ENCODE measurements at regions not wholly inside any gene's neighbourhood (a gene's known extent, or its start where the extent isn't known, plus 50 kb on each side); places are given as distances from the start of the nearest gene placed in this dataset.

DNA sequence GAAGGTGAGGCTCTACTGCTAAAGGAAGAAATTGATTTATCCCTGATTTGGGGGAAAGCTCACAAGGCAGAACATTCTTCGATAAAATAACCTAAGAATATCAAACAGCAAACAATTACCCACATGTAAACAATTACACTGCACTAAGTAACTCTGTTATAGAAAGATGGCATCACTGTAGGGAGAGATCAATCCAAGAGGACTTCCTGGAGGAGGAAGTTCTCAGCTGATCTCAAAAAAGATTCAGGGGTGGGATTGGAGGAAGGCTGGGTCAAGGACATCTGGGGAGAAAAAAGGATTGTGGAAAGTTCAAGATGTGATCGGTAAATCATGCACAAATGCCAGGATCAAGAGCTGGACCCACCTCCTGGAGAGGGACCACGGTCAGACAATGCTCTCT is 361.0 kb upstream of the SULF2 start:
- 81% methylated on average over 3 of the region's 3 CpGs for WGBS, 2 donors
- Histone ChIP-seq H3K27me3 (no peaks in the 10 kb centered on the region), H3K36me3 (replicated peaks in 1 of 2; ENCODE audit: insufficient read depth in 1 of 2, low read depth in 2 of 2) (no peaks in the 10 kb centered on the region), H3K9me3 (no peaks in the 10 kb centered on the region), H3K4me1 (no peaks in the 10 kb centered on the region), H3K27ac (no peak overlapping the region), H3K4me3 (no peak overlapping the region)
- ATAC-seq = no peak
- no peak for DNase-seq
- no peak for TF ChIP-seq POLR2A (IDR thresholded peaks at IDR 0.05)
- TF ChIP-seq, protein P1, sequence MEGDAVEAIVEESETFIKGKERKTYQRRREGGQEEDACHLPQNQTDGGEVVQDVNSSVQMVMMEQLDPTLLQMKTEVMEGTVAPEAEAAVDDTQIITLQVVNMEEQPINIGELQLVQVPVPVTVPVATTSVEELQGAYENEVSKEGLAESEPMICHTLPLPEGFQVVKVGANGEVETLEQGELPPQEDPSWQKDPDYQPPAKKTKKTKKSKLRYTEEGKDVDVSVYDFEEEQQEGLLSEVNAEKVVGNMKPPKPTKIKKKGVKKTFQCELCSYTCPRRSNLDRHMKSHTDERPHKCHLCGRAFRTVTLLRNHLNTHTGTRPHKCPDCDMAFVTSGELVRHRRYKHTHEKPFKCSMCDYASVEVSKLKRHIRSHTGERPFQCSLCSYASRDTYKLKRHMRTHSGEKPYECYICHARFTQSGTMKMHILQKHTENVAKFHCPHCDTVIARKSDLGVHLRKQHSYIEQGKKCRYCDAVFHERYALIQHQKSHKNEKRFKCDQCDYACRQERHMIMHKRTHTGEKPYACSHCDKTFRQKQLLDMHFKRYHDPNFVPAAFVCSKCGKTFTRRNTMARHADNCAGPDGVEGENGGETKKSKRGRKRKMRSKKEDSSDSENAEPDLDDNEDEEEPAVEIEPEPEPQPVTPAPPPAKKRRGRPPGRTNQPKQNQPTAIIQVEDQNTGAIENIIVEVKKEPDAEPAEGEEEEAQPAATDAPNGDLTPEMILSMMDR (IDR thresholded peaks at IDR 0.05) = no peak
- intact Hi-C loops (cut with DNase I) = no loop called here

DNA sequence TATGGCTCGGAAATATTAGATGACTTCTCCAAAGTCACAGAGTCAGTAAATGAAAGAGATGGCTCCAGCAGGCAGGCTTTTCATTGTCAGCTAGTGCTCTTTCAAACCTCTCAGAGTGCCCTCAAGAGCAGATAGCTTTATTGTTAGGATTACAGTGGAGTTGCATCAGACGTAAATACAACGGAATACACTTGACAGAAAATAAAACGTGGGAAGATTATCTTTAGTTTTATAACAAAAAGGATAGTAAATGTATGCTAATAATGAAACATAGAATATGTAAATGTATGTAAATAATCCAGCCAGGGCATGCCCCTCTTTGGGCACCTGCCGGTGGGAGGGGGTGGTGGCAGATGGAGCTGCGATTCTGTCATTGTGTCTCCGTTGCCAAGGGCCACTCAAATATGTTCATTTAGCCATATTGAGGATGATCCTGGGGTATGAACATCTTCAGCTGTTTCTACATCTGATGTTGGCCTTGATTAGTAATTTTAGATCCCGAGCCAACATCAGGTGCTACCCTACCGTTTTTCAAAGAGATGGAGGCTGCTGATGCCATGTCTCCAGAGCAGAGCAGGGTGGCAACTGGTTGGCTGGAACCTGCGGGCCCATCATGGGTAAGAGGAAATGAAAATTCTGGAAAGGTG is 358.3 kb upstream of the SULF2 start:
- no peaks in the 10 kb centered on the region for H3K4me1 ChIP-seq
- H3K36me3 ChIP-seq (replicated peaks in 1 of 2; ENCODE audit: insufficient read depth in 1 of 2, low read depth in 2 of 2) = no peaks in the 10 kb centered on the region
- H3K9me3 ChIP-seq = no peaks in the 10 kb centered on the region
- TF ChIP-seq, protein P1 (IDR thresholded peaks at IDR 0.05) = no peak
- TF ChIP-seq POLR2A (IDR thresholded peaks at IDR 0.05) = no peak
- 58 to 61% methylated on average over 10 of the region's 10 CpGs for WGBS, 2 donors
- no peak overlapping the region for H3K27ac ChIP-seq
- ATAC-seq (no peak), DNase-seq (no peak)
- H3K27me3 ChIP-seq = no peaks in the 10 kb centered on the region
- intact Hi-C loops (cut with DNase I) = no loop called here
- H3K4me3 ChIP-seq = no peak overlapping the region

DNA sequence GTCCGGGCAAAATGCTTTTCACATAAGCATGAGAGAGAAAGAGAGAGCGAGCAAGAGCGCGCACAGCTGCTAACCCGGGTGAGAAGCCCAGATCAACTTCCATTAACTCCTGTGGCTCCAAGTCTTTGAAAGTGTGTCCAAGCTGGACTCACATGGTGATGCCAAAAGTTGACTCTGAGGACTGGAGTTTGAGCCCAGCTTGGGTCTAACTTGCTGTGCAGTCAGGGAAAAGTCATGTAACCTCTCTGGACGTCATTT is 357.2 kb upstream of the SULF2 start:
- TF ChIP-seq, protein P1 (IDR thresholded peaks at IDR 0.05) = no peak
- TF ChIP-seq POLR2A (IDR thresholded peaks at IDR 0.05) = no peak
- Histone ChIP-seq H3K27me3 (no peaks in the 10 kb centered on the region), H3K4me1 (no peaks in the 10 kb centered on the region), H3K4me3 (no peak overlapping the region), H3K27ac (no peak overlapping the region), H3K36me3 (replicated peaks in 1 of 2; ENCODE audit: insufficient read depth in 1 of 2, low read depth in 2 of 2) (no peaks in the 10 kb centered on the region), H3K9me3 (no peaks in the 10 kb centered on the region)
- ATAC-seq (no peak), DNase-seq (no peak)
- intact Hi-C loops (cut with DNase I) = no loop called here
- WGBS, 2 donors = 30 to 31% methylated on average over 6 of the region's 6 CpGs

DNA sequence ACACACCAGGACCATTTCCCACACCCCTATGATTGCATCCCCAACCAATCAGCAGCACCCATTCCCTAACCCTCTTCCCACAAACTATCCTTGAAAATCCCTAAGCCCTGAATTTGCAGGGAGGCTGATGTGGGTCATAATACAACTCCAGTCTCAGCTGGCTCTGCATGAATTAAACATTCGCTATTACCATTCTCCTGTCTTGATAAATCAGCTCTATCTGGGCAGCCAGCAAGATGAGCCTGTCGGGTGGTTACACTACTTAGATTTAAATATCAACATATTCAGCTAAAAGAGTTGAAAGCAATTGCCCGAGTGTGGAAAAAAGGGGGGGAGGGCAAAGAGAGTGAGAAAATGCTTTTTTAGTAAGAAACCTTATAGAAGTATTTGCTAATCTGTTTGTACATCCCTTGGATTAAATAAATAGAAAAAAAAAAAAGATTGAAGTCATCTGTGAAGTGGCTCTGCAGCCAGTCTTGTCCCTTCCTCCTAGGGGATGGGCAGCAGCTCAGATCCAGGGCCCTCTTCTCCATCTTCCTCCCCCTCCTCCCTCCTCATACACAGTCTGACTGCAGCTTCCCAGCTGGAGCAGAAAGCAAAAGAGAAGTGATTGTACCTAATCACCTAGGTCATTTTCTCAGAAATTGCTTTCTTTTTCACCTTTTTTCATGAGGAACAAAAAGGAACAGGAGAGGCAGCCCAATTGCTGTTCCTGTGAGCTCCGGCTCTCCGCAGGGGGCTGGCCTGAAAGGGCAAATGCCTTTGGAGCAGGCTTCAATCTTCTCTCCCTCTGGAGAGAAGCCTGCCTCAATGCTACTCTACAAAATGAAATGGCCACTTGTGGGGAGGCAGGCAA is 356.6 kb upstream of the SULF2 start:
- Histone ChIP-seq H3K4me1 (no peaks in the 10 kb centered on the region), H3K36me3 (replicated peaks in 1 of 2; ENCODE audit: insufficient read depth in 1 of 2, low read depth in 2 of 2) (no peaks in the 10 kb centered on the region), H3K9me3 (no peaks in the 10 kb centered on the region), H3K27ac (no peak overlapping the region), H3K27me3 (no peaks in the 10 kb centered on the region), H3K4me3 (no peak overlapping the region)
- ATAC-seq (no peak), DNase-seq (no peak)
- TF ChIP-seq, protein P1 (IDR thresholded peaks at IDR 0.05) = no peak
- TF ChIP-seq POLR2A (IDR thresholded peaks at IDR 0.05) = no peak
- 53 to 65% methylated on average over 5 of the region's 5 CpGs for WGBS, 2 donors
- intact Hi-C loops (cut with DNase I) = no loop called here

All from body of pancreas (tissue), 4 donors.